CD4-positive, alpha-beta T cell treated with Interleukin-1 beta for 1 hour (primary cell): ENCODE measurements at regions not wholly inside any gene's neighbourhood (a gene's known extent, or its start where the extent isn't known, plus 50 kb on each side); places are given as distances from the start of the nearest gene placed in this dataset.
"Not testable (repeated sequence)": the region's sequence is repeated elsewhere in the genome, so short reads cannot be mapped to it uniquely, and the experiment has no call there.

Experiments
- DNase-seq, 2 donors: peaks; one replicate each; pipeline ENCODE4 v3.0.0-alpha.2; 2020 to 2022

GRCh38 chr12:54105809-54106208, 52.2 kb downstream of the HOXC4 start:
- DNase-seq, result not testable (repeated sequence)

- not testable (repeated sequence) for DNase-seq
These were observed 52.6 kb downstream of the HOXC4 start for GRCh38 chr12:54106252-54106651.

DNA sequence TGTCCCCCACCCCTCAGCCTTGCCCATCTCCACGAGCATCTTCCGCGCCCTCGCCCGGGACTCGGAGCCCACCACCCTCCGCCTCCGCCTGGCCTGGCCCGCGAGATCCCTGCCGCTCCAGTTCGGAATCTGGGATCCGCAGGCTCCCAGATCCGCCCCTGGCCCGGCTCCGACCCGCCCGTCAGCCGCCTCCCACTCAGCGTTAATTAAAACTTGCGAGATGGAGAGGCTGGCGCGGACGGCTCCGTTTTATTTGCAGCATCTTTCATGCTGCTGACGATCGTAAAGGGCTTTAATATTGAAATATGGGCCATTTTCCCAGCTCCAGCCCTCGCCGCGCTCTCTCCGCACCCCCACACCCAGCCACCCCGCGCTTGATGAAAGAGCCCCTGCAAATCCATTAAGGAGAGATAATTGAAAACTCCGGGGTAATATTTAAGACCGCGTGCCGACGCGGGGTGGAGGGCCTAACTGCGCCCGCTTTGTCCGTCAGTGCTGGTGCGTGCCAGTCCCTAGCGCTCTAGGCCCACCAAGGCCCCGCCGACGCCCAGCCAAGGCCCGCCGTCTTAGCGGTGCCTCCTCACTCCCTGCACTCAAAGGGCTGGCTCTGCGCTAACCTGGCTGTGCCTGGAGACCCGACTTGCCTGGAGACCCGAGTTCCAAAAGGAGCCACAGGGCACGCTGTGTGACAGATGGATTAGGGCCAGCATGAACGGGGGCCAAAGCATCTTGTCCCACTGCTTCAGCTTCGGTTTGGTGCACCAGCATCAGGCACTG, 53.4 kb downstream of the HOXC4 start:
- not testable (repeated sequence) for DNase-seq

GRCh38 chr12:54112336-54112735, 58.7 kb downstream of the HOXC4 start:
- DNase-seq, result not testable (repeated sequence)

GRCh38 chr12:54116055-54116454, 62.4 kb downstream of the HOXC4 start:
- DNase-seq, result not testable (repeated sequence)

- DNase-seq, result not testable (repeated sequence)
These were observed 63.8 kb downstream of the HOXC4 start for GRCh38 chr12:54117392-54117791.

GRCh38 chr12:54119082-54119481, 65.4 kb downstream of the HOXC4 start:
- not testable (repeated sequence) for DNase-seq

GRCh38 chr12:54123981-54124380, 64.8 kb downstream of the SMUG1 start:
- DNase-seq, result not testable (repeated sequence)

- not testable (repeated sequence) for DNase-seq
These were observed 63.1 kb downstream of the SMUG1 start for GRCh38 chr12:54125708-54126028.

DNA sequence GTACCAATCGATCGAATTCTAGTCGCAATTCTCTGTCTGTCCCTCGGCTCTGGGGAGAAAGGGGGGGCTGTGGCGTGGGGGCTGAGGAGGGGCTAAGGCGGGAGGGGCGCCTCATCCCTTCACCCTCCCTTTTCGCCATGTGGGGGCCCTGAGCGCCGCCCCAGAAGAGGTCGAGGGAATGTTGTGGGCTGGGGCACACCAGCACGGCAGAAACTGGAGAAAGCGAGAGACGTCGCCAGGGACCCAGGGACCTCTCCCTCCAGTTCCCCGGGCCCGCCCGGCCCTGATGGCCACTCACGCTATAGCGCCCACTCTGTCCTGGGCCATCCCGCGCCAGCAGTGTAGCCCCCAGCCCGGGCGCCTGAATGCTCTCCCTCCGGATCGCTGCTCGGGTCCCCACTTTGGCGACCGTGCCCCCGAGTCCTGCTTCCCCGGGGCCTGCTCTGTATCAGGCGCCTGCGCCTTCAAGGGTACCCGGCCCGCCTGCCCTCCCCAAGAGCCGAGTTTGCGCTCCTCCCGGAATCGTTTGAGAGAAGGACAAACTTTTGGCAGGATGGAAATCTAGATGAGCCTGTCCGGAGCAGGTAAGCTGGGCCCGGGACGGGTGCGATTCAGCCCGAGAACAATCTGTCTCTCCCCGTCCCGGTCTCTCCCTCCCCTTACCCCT, 62.6 kb downstream of the SMUG1 start:
- DNase-seq, result no peak

- DNase-seq, result peak in 1 of 2 donors; percentile 19
These were observed 61.9 kb downstream of the SMUG1 start for GRCh38 chr12:54126696-54127537.

- no peak for DNase-seq
These were observed 61.1 kb downstream of the SMUG1 start for GRCh38 chr12:54127538-54128259.

GRCh38 chr12:54128416-54128815, 60.4 kb downstream of the SMUG1 start:
- no peak for DNase-seq

DNA sequence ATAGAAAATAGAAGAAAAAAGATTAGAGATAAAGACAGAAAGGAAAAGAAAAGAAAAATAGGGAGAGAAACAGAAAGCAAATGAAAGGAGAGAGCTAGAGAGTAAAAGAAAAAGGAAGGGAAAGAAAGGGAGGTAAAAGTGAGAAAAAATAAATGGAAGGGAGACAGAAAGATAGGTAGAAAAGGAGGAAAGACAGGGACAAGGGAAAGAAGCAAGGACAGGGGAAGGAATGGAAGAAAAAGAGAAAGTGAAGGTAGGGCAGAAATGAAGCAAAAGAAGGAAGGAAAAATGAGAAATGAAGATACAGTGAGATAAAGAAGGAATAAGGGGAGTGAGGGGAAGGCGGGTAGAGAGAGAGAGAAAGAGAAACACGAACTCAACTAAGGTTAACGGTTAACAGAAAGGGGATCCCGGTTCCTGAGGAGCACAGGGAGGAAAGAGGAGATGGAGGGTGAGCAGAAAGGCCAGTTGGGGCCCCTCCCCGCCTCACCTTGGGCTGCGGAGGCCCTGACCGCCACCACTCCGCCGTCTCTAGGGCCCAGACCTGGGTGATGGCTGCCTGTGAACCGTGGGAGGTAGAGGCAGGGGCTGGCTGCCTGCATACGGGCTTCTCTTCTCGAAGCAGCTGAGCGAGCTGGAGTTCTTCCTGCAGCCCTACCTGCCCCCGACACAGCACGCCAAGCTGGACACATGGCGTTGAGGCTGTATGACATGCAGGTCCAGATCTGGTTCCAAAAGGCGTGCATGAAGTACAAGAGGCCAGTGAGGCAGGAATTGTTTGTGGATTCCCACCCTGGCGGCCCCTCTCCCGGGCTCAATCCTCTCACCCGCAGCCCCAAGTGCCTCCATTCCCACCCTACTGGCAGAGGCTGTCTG, 59.5 kb downstream of the SMUG1 start:
- DNase-seq, result no peak
